K562 (cell line): ENCODE measurements at regions not wholly inside any gene's neighbourhood (a gene's known extent, or its start where the extent isn't known, plus 50 kb on each side); places are given as distances from the start of the nearest gene placed in this dataset.

Experiments used
- ATF4 ChIP-seq: fragments of 450-650 bp; formaldehyde crosslinking; IDR thresholded peaks from 2 replicates; pipeline ENCODE4 v1.4.0; 2022; ENCODE audit warnings: mild to moderate bottlenecking, moderate library complexity
- BACH1 ChIP-seq: fragments of 200-800 bp; sonication (Bioruptor generic); IDR thresholded peaks from 2 replicates; pipeline ENCODE4 v1.6.1; 2016; ENCODE audit warnings: missing genetic modification characterization, missing compliant biosample characterization
- HMG20B ChIP-seq: fragments of 250-450 bp; sonication (Bioruptor Pico); IDR thresholded peaks from 2 replicates; pipeline ENCODE4 v1.5.0; 2021; ENCODE audit warnings: mild to moderate bottlenecking
- ILK ChIP-seq: fragments of 450-650 bp; IDR thresholded peaks from 2 replicates; pipeline ENCODE4 v1.6.1; 2016; ENCODE audit warnings: missing genetic modification characterization, low read depth, mild to moderate bottlenecking, missing compliant biosample characterization, moderate library complexity, borderline replicate concordance
- MECOM ChIP-seq: fragments of 250-450 bp; sonication (Bioruptor Pico); IDR thresholded peaks from 2 replicates; pipeline ENCODE4 v1.8.0; 2022; ENCODE audit warnings: inconsistent platforms
- MITF ChIP-seq: IDR thresholded peaks from 2 replicates; pipeline ENCODE4 v1.6.1; 2014; ENCODE audit warnings: antibody characterized with exemption
- MYNN ChIP-seq, 2 experiments: sonication (generic); formaldehyde crosslinking in 1 of 2; IDR thresholded peaks; 2 replicates each; pipeline versions ENCODE4 v1.5.0 to v1.6.1; 2016 to 2020; ENCODE audit warnings: antibody characterized with exemption in 1 of 2, missing genetic modification reagents in 1 of 2
- RFX1 ChIP-seq: fragments of 450-650 bp; IDR thresholded peaks from 2 replicates; pipeline ENCODE4 v1.6.1; 2016; ENCODE audit warnings: mild to moderate bottlenecking, moderate library complexity
- RUNX1 ChIP-seq: sonication (generic); IDR thresholded peaks from 2 replicates; pipeline ENCODE4 v1.6.1; 2016; ENCODE audit warnings: antibody characterized with exemption, low read depth
- SMAD4 ChIP-seq: fragments of 250-450 bp; sonication (Bioruptor Pico); conservative IDR thresholded peaks from 2 replicates; pipeline ENCODE4 v1.8.0; 2021; ENCODE audit warnings: inconsistent platforms, mild to moderate bottlenecking, moderate library complexity
- SMC3 ChIP-seq: conservative IDR thresholded peaks from 2 replicates; pipeline ENCODE4 v1.6.1; 2011; ENCODE audit warnings: low read depth, low read length, improper control_type of control experiment; ENCODE audit not compliant: insufficient read depth
- TCF7 ChIP-seq: sonication (generic); IDR thresholded peaks from 2 replicates; pipeline ENCODE4 v1.6.1; 2016; ENCODE audit warnings: antibody characterized with exemption, borderline replicate concordance
- XRCC3 ChIP-seq: fragments of 450-650 bp; IDR thresholded peaks from 2 replicates; pipeline ENCODE4 v1.6.1; 2017; ENCODE audit warnings: mild to moderate bottlenecking, moderate library complexity
- ZNF217 ChIP-seq: sonication (generic); formaldehyde crosslinking; IDR thresholded peaks from 2 replicates; pipeline ENCODE4 v1.8.0; 2022; ENCODE audit warnings: mild to moderate bottlenecking, missing genetic modification reagents
- ZNF561 ChIP-seq: fragments of 450-650 bp; formaldehyde crosslinking; conservative IDR thresholded peaks from 2 replicates; pipeline ENCODE4 v1.4.0; 2020; ENCODE audit warnings: mild to moderate bottlenecking, moderate library complexity
- ZNF668 ChIP-seq: fragments of 250-450 bp; sonication (Bioruptor Pico); IDR thresholded peaks from 2 replicates; pipeline ENCODE4 v1.8.0; 2022; ENCODE audit warnings: mild to moderate bottlenecking, inconsistent platforms
- TF ChIP-seq, protein P1 (sequence below): fragments of 250-450 bp; sonication (Bioruptor Pico); IDR thresholded peaks from 2 replicates; pipeline ENCODE4 v1.4.0; 2020; ENCODE audit warnings: mild to moderate bottlenecking, moderate library complexity
- TF ChIP-seq, protein P2 (sequence below), 2 experiments: fragments of 250-450 bp in 1 of 2; fragments of 450-650 bp in 1 of 2; sonication (Bioruptor Pico) in 1 of 2; IDR thresholded peaks; 2 replicates each; pipeline versions ENCODE4 v1.6.1 to v1.8.0; 2016 to 2021; ENCODE audit warnings: mild to moderate bottlenecking in 2 of 2, moderate library complexity in 2 of 2, missing compliant biosample characterization in 1 of 2, missing genetic modification characterization in 1 of 2

- no peak for TF ChIP-seq ILK (tag)
- TF ChIP-seq BACH1 = no peak; the same call in 1 of the 2 replicates
- no peak for TF ChIP-seq ATF4 (CRISPR knock-in tag)
- no peak for TF ChIP-seq ZNF217
- TF ChIP-seq, protein P1, sequence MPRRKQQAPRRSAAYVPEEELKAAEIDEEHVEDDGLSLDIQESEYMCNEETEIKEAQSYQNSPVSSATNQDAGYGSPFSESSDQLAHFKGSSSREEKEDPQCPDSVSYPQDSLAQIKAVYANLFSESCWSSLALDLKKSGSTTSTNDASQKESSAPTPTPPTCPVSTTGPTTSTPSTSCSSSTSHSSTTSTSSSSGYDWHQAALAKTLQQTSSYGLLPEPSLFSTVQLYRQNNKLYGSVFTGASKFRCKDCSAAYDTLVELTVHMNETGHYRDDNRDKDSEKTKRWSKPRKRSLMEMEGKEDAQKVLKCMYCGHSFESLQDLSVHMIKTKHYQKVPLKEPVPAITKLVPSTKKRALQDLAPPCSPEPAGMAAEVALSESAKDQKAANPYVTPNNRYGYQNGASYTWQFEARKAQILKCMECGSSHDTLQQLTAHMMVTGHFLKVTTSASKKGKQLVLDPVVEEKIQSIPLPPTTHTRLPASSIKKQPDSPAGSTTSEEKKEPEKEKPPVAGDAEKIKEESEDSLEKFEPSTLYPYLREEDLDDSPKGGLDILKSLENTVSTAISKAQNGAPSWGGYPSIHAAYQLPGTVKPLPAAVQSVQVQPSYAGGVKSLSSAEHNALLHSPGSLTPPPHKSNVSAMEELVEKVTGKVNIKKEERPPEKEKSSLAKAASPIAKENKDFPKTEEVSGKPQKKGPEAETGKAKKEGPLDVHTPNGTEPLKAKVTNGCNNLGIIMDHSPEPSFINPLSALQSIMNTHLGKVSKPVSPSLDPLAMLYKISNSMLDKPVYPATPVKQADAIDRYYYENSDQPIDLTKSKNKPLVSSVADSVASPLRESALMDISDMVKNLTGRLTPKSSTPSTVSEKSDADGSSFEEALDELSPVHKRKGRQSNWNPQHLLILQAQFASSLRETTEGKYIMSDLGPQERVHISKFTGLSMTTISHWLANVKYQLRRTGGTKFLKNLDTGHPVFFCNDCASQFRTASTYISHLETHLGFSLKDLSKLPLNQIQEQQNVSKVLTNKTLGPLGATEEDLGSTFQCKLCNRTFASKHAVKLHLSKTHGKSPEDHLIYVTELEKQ = no peak
- no peak for TF ChIP-seq TCF7
- no peak for TF ChIP-seq SMC3
- TF ChIP-seq HMG20B (CRISPR knock-in tag) = no peak
- TF ChIP-seq MECOM (CRISPR knock-in tag) = no peak
- no peak for TF ChIP-seq ZNF668 (CRISPR knock-in tag)
- no peak for TF ChIP-seq XRCC3
- TF ChIP-seq, protein P2, sequence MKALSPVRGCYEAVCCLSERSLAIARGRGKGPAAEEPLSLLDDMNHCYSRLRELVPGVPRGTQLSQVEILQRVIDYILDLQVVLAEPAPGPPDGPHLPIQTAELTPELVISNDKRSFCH (CRISPR knock-in tag; IDR thresholded peaks at IDR 0.05) = no peak
- TF ChIP-seq, protein P2 (tag; IDR thresholded peaks at IDR 0.05) = no peak
- TF ChIP-seq RUNX1 = no peak
- TF ChIP-seq MYNN (IDR thresholded peaks at IDR 0.05) = no peak
- no peak for TF ChIP-seq MYNN (CRISPR knock-in tag; IDR thresholded peaks at IDR 0.05)
- no peak for TF ChIP-seq RFX1
- TF ChIP-seq MITF = no peak
- peak; percentile 94 for TF ChIP-seq SMAD4 (CRISPR knock-in tag)
- TF ChIP-seq ZNF561 (CRISPR knock-in tag) = no peak
Observed at GRCh38 chr6:156719720-156720563, 57.2 kb upstream of the ARID1B start (continued).
